CD4-positive, alpha-beta T cell (primary cell): ENCODE measurements at regions not wholly inside any gene's neighbourhood (a gene's known extent, or its start where the extent isn't known, plus 50 kb on each side); places are given as distances from the start of the nearest gene placed in this dataset.

Source experiments
- ATAC-seq: fragments of 200-7000 bp; cut with Tn5 transposase; one replicate; pipeline ENCODE4 v1.10.0; 2022; ENCODE audit warnings: mild to moderate bottlenecking; ENCODE audit not compliant: poor library complexity
- CTCF ChIA-PET: fragments of 350-600 bp; sonication (Branson Sonifier 250); formaldehyde crosslinking; loops from one replicate; lab custom pipeline; 2021; ENCODE audit warnings: antibody characterized with exemption, inconsistent platforms; lab: Charles Lee
- POLR2A ChIA-PET: fragments of 350-600 bp; sonication (Branson Sonifier 250); formaldehyde crosslinking; loops from one replicate; lab custom pipeline; 2021; ENCODE audit warnings: antibody characterized with exemption, inconsistent platforms; lab: Charles Lee
- DNase-seq, 14 experiments: peaks; one replicate each; pipeline ENCODE4 v3.0.0-alpha.2; 2013 to 2020; ENCODE audit warnings: mixed read lengths in 2 of 14
- H3K27ac ChIP-seq, 2 donors: one replicate each; pipeline versions ENCODE4 v1.5.1 to v1.7.0; 2013; ENCODE audit warnings: low read length in 2 of 2, low read depth in 1 of 2, mild to moderate bottlenecking in 1 of 2
- H3K27me3 ChIP-seq, 2 experiments: 1 replicate in 1 of 2; 2 replicates in 1 of 2; pipeline versions ENCODE4 v1.6.1 to v1.7.0; 2013; ENCODE audit warnings: low read length in 2 of 2, control low read depth in 1 of 2, mild to moderate bottlenecking in 1 of 2, moderate library complexity in 1 of 2; ENCODE audit not compliant: insufficient read depth in 2 of 2, control insufficient read depth in 1 of 2
- H3K36me3 ChIP-seq: one replicate; pipeline ENCODE4 v1.6.1; 2013; ENCODE audit warnings: low read length, control low read depth; ENCODE audit not compliant: insufficient read depth
- H3K4me1 ChIP-seq: one replicate; pipeline ENCODE4 v1.6.1; 2013; ENCODE audit warnings: low read length, control low read depth; ENCODE audit not compliant: insufficient read depth
- H3K4me3 ChIP-seq: one replicate; pipeline ENCODE4 v1.5.1; 2013; ENCODE audit warnings: mild to moderate bottlenecking, low read length, moderate library complexity
- H3K9me3 ChIP-seq, 2 experiments: 1 replicate in 1 of 2; 2 replicates in 1 of 2; pipeline versions ENCODE4 v1.6.1 to v1.7.0; 2013; ENCODE audit warnings: low read length in 2 of 2, mild to moderate bottlenecking in 2 of 2, control low read depth in 1 of 2, moderate library complexity in 1 of 2; ENCODE audit not compliant: control insufficient read depth in 1 of 2, insufficient read depth in 1 of 2
- H3K27ac Mint-ChIP-seq: one replicate; pipeline ENCODE4 v1.8.0; 2020; ENCODE audit warnings: mixed read lengths
- H3K27me3 Mint-ChIP-seq: one replicate; pipeline ENCODE4 v1.8.0; 2021; ENCODE audit warnings: mixed read lengths
- H3K36me3 Mint-ChIP-seq: one replicate; pipeline ENCODE4 v1.8.0; 2021; ENCODE audit warnings: low read depth, mixed read lengths
- H3K4me1 Mint-ChIP-seq: one replicate; pipeline ENCODE4 v1.8.0; 2021; ENCODE audit warnings: low read depth, mixed read lengths
- H3K4me3 Mint-ChIP-seq: one replicate; pipeline ENCODE4 v1.8.0; 2020; ENCODE audit warnings: mild to moderate bottlenecking, mixed read lengths
- H3K9me3 Mint-ChIP-seq: one replicate; pipeline ENCODE4 v1.8.0; 2020; ENCODE audit warnings: mixed read lengths
- intact Hi-C, 2 experiments: fragments of 100-400 bp; cut with DNase I in 1 of 2; cut with micrococcal nuclease in 1 of 2; formaldehyde crosslinking; loops; one replicate each; pipeline versions ENCODE4 v1.15.1 to v1.9.0; 2023 to 2025; cut with DNase I, micrococcal nuclease
- TF ChIP-seq, protein P1 (sequence below): fragments of 200-600 bp; IDR thresholded peaks from one replicate; pipeline ENCODE4 v1.8.0; 2022; ENCODE audit warnings: antibody characterized with exemption, mild to moderate bottlenecking

DNA sequence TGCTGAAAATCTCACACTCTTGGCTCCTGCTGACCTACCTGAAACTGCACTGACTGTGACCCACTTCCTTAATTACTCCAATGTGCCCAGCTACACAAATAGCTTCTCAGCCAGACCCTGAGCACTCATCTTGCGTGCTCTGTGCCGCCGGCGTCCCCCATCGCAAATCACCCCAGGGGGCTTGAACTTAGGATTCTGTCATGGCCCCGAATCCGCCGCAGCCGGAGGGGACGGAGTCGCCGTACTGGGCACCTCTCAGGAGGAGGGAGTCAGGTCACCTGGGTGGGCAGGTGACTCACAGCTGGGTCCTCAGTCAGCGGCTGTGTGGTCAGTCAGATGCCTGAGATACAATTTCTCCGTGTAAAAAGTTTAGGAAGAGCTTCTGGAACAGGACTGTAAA lies 804.9 kb upstream of the SALL3 start:
- Histone ChIP-seq H3K36me3 (no peaks in the 10 kb centered on the region), H3K4me1 (no peaks in the 10 kb centered on the region), H3K9me3 (peaks cover 0 to 23% of the 10 kb centered on the region in 2 experiments), H3K27me3 (peaks cover 0 to 2% of the 10 kb centered on the region in 2 experiments), H3K4me3 (no peak overlapping the region), H3K27ac (no peak overlapping the region)
- Mint-ChIP-seq H3K27me3 (no peaks in the 10 kb centered on the region), H3K36me3 (no peaks in the 10 kb centered on the region), H3K4me1 (no peaks in the 10 kb centered on the region), H3K9me3 (peaks cover 4% of the 10 kb centered on the region), H3K4me3 (no peak overlapping the region), H3K27ac (no peak overlapping the region)
- ChIA-PET CTCF (no interaction called here), POLR2A (no interaction called here)
- no peak for DNase-seq
- intact Hi-C loops: no loop called here
- TF ChIP-seq, protein P1, sequence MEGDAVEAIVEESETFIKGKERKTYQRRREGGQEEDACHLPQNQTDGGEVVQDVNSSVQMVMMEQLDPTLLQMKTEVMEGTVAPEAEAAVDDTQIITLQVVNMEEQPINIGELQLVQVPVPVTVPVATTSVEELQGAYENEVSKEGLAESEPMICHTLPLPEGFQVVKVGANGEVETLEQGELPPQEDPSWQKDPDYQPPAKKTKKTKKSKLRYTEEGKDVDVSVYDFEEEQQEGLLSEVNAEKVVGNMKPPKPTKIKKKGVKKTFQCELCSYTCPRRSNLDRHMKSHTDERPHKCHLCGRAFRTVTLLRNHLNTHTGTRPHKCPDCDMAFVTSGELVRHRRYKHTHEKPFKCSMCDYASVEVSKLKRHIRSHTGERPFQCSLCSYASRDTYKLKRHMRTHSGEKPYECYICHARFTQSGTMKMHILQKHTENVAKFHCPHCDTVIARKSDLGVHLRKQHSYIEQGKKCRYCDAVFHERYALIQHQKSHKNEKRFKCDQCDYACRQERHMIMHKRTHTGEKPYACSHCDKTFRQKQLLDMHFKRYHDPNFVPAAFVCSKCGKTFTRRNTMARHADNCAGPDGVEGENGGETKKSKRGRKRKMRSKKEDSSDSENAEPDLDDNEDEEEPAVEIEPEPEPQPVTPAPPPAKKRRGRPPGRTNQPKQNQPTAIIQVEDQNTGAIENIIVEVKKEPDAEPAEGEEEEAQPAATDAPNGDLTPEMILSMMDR: no peak
- no peak for ATAC-seq

DNA sequence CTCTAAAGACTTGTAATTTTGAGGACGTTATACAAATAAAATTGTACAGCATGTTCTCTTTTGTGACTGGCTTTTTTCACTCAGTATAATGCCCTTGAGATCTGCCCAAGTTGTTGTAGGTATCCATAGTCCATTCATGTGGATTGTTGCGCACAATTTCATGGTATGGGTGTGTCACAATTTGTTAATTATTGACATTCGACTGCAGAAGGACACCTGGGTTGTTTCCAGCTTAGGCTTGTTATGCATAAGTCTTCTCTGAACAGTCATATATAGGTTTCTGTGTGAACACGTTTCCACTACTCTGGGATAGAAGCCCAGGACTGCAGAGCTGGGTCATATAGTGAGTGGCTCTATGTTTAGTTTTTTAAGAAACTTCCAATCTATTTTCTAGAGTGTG lies 800.8 kb upstream of the SALL3 start:
- no peaks in the 10 kb centered on the region for H3K36me3 ChIP-seq
- no peak overlapping the region for H3K27ac Mint-ChIP-seq
- H3K27me3 Mint-ChIP-seq: no peaks in the 10 kb centered on the region
- no peak overlapping the region for H3K27ac ChIP-seq
- H3K9me3 ChIP-seq: peaks cover 11 to 24% of the 10 kb centered on the region in 2 experiments
- no peak overlapping the region for H3K4me3 ChIP-seq
- DNase-seq (no peak), ATAC-seq (no peak)
- peaks cover 0 to 2% of the 10 kb centered on the region in 2 experiments for H3K27me3 ChIP-seq
- no peak overlapping the region for H3K4me3 Mint-ChIP-seq
- CTCF ChIA-PET: no interaction called here
- H3K4me1 Mint-ChIP-seq: no peaks in the 10 kb centered on the region
- intact Hi-C loops: no loop called here
- TF ChIP-seq, protein P1: no peak
- POLR2A ChIA-PET: no interaction called here
- no peaks in the 10 kb centered on the region for H3K4me1 ChIP-seq
- H3K9me3 Mint-ChIP-seq: peaks cover 2% of the 10 kb centered on the region
- no peaks in the 10 kb centered on the region for H3K36me3 Mint-ChIP-seq

DNA sequence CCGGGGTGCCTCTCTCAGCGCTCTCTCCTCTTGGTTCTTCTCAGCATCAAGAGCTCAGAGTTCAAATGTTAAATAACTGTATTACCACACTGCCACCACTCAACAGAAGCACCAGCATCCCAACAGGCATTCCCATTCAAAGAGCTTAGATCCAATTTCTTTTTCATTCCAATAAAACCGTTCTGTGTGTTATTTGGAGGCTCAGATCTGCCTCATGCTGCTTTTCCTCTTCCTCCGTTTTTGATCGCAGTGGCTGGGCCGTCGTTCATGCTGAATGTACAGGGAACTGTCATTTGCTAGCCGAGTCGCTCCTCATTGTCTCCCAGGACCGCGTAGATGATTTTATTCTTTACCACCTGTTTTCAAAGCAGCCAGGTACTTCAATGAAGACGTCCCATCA lies 798.9 kb upstream of the SALL3 start:
- ATAC-seq (no peak), DNase-seq (no peak)
- Mint-ChIP-seq H3K27me3 (no peaks in the 10 kb centered on the region), H3K4me3 (no peak overlapping the region), H3K4me1 (no peaks in the 10 kb centered on the region), H3K27ac (no peak overlapping the region), H3K36me3 (no peaks in the 10 kb centered on the region), H3K9me3 (peaks cover 2% of the 10 kb centered on the region)
- no peaks in the 10 kb centered on the region for H3K27me3 ChIP-seq
- TF ChIP-seq, protein P1: no peak
- ChIA-PET POLR2A (no interaction called here), CTCF (no interaction called here)
- no peak overlapping the region for H3K27ac ChIP-seq
- intact Hi-C loops: no loop called here
- no peak overlapping the region for H3K4me3 ChIP-seq
- no peaks in the 10 kb centered on the region for H3K4me1 ChIP-seq
- no peaks in the 10 kb centered on the region for H3K36me3 ChIP-seq
- peaks cover 15 to 16% of the 10 kb centered on the region in 2 experiments for H3K9me3 ChIP-seq
